HG02610 (cell line): ENCODE measurements at regions not wholly inside any gene's neighbourhood (a gene's known extent, or its start where the extent isn't known, plus 50 kb on each side); places are given as distances from the start of the nearest gene placed in this dataset.
"Not testable (repeated sequence)": the region's sequence is repeated elsewhere in the genome, so short reads cannot be mapped to it uniquely, and the experiment has no call there.

Source experiments
- ATAC-seq: cut with Tn5 transposase; IDR thresholded peaks from one replicate; pipeline ENCODE4 v1.9.1; 2021; ENCODE audit warnings: mild to moderate bottlenecking, moderate library complexity; ENCODE audit not compliant: unreplicated experiment

DNA sequence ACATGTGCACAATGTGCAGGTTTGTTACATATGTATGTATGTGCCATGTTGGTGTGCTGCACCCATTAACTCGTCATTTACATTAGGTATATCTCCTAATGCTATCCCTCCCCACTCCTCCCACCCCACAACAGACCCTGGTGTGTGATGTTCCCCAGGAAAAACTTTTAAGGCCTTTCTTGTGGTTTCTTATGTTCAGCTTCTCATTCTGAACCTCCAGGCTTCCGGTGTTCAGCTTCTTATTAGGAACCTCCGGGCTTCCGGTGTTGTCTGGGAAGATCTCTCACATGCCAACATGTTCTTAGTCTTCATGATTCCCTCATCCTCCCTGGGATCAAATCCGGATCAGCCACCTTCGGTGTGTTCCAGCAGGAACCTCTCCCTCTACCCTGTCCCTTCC is 338.8 kb upstream of the IRX2 start:
- ATAC-seq = not testable (repeated sequence)

DNA sequence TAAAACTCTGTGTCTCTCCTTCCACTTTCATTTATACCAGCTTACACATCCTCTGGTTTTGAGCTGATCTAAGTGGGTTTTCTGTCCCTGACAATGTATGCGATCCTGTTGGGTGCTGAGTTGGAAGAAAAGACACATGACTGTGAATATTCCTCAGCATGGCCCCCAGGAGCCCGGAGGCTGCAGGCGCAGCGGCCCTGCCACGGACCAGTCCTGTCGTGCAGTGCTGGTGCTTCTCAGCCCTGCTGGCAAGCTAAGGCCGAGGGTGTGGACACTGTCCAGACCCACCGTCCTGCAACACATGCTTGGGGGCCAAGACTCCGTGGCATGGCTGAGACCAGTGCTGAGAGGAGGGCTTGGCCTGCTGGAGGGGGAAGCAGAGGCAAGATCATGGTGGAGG is 328.9 kb upstream of the IRX2 start:
- no peak for ATAC-seq

DNA sequence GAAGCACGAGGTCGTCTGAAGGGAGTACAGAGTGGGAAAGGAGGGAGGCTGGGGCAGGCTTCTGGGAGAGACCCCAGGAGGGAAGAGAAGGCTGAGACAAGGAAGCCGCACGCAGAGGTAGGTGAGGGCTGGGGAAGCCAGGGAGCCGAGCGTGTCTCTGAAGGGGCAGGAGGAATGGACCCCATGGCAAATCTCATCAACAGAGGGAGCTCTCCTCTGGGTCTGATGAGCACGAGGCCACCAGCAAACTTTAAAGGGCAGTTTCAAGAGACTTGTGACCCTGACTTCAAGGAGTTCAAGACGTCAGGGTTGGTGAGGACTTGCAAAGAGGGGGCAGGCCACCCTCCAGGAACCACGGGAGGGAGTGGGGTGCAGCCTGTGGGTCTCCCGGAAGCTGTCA is 326.2 kb upstream of the IRX2 start:
- no peak for ATAC-seq

DNA sequence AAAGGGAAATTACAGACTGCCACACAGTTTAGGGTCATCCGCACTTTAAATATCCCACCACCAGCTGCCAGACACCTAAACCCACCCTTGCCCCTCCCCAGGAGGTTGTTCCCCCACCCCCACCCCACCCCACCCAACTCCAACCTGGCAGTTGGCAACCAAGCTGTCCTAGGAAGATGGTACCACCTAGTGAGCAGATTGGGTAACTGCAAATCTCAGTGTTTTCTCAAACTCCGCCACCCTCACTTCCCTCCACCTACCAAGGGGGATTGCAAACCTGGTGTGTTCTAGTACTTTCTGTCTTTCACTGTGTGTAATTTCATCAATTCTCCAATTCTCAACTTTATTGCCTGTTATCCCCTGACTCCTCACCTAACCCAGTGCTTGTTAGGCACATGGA is 323.8 kb upstream of the IRX2 start:
- ATAC-seq = no peak

DNA sequence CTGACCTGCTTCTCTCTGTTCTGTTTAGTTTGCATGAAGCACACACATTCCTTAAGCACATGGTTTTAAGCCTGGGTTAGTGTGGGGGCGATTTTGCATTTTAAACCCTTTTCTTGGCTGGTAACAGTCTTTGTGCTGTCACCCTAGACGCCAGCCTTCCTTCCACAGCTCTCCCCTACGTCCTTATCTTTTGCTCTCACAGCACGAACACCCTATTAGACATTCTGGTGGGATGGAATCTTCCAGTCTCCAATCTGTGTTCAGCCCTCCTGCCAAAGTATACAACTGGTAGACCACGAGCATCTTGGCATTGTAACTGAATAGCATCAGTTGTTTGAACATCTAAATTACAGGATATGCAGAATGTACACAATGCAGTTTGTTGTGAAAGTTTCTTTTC is 316.9 kb upstream of the IRX2 start:
- no peak for ATAC-seq

DNA sequence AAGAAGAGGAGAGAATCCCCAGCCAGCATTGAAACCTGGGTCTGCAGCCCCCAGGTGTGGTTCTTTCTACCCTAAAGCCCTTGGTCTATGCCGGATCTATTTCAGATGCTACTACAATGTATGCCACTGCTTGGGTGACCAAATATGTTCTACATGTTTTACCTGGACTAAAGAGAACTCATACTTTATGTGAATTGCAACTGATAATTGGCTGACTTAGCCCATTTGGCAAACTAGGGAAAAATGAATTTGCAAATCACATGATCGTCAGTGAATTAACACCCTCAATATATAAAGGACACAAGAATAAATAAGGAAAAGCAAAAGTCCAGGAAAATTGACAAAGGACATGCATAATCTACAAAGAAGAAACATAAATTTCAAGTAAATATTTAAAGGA is 308.8 kb upstream of the IRX2 start:
- no peak for ATAC-seq

DNA sequence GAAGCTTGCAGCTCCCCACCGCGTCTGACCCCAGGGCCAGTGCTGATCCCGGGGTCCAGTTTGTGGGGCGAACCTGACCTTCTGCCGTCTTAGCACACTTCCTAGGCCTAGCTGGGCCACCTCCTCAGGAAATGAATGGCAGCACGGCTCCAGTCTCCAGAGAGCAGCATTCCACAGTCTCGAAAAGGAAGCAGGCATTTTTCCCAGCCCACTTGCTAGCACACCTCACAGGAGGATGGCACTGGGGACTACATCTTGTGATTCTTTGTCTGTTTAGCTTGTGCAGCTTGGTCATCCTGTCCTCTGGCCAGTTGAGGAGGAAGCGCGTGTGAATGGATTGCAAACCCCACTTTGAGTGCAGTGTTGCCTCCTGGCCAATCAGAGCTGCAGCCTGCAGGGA is 308.0 kb upstream of the IRX2 start:
- no peak for ATAC-seq

DNA sequence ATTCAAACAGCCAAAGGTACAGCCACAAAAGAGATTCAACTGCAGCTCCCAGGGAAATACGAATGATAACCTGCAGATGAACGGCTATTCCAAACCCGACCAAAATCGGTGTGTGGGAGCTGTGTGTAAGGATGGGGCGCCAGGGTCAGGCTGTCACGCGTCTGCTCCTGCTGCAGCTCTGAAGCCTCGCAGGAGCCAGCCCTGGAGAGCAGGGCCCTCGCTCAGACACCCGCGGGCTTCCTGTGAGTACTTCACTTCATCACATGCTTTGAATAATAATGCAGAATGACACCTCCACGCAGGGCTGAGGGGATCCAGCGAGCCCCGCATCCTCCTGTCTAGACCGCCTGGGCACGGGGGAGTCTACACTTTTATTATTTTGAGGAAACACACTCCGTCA is 307.5 kb upstream of the IRX2 start:
- no peak for ATAC-seq

DNA sequence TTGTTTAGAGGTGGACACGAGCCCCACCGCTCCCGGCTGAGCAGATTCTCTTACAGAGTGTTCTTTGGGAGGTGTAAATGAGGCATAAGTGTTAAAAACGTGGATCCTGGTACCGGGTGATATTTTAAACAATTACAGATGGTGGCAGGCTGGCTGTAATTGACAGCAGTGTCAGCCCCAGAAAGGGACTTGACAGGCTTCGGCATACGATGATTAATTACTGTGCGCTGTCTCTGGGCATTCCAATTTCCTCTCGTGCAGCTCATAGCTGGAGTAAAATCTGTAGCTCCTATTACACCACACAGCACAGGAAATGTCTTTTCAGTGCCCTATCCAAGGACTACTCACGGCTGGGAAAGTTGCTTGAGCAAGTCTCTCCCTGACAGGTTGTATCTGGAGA is 305.4 kb upstream of the IRX2 start:
- ATAC-seq = no peak

DNA sequence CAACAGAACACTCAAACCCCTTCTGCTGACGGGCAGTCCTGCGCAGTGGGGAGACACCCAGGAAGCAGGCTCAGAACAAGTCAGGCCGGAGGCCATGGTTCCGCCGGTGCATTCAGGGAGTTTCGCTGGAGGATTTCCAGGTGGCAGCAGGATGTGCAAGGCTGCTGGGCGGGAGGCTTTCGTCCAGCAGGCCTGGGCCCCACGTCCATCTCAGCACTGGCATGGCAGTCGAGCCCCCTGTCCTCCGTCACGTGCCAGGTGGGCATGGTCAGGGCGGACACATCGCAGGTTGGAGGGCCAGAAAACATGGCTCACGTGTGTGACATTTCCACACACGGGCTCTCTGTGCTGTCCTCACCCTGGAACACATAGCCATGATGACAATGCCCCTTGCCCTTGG is 299.9 kb upstream of the IRX2 start:
- no peak for ATAC-seq

DNA sequence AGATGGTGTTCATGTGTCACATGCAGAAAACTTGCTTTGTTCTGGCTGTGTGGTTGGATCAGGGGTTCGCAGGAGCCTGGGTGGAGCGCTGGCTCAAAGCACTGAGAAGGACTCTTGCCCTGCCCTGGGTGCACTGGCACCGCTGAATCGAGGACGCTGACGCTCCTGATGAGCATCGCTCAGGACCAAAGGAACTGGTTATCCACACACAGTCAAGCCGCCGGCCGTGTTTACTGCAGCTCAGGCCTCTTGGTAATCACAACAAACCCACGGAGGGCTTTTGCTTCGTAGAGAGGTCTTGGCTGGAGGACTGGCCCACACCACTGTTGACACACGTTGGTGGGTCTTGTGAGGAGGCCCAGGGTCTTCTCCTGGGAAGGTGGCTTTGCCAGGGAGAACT is 299.4 kb upstream of the IRX2 start:
- ATAC-seq = no peak

DNA sequence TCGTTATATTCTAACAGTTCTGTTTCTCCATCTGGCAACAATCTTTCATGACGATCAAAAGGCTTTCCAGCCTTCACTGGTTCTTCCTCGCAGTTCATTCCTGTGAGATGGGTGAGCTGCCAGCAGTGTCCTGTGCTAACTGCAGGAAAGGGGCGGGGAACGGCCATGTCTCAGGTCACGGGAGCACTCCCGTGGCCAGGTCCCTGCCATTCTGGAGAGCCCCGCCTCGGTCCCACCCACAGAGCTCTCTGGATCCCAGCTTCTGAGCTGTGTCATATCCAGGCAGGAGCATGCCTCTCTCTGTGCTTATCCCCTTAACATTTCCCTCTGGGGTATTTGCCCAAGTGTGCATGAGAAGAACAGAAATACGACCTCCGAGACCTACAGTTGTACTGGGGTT is 297.8 kb upstream of the IRX2 start:
- no peak for ATAC-seq

DNA sequence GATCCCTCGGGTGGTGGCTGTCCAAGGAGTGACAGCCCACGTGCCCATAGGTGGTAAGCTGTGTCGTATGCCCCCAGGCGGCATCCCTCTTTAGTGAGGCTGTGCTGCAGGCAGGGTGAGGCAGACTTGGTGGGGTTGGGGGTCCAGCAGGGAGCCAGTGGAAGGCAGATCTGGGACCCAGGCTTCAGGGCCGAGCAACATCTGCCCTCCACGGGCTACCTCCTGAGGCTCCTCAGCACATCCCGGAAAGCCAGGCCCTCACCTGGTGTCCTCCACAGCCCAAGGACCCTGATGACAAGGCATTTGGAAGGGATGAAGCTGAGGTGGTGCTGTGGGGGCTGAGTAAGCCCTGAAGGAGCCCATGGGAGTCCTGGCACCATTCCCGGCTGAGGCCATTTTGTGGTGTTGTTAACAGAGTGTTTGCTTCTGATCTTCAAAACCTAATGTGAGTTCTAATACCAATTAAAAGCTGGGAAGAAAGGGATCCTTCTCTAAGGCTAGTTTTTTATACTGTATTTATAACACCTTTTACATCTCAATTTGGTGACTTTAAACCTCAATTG is 295.8 kb upstream of the IRX2 start:
- no peak for ATAC-seq

DNA sequence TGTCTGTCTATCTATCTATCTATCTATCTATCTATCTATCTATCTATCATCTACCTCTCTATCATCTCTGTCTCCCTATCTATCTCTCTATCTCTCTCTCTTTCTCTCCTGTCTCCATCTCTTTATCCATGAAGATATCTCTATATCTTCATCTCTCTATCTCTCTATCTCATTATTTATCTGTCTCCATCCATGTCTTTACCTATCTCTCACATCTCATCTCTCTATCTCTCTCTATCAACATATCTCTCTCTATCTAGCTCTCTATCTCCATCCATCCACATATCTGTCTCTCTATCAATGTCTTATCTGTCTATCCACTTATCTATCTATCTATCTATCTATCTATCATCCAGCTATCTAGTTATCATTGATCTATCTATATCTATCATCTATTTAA is 292.1 kb upstream of the IRX2 start:
- no peak for ATAC-seq

DNA sequence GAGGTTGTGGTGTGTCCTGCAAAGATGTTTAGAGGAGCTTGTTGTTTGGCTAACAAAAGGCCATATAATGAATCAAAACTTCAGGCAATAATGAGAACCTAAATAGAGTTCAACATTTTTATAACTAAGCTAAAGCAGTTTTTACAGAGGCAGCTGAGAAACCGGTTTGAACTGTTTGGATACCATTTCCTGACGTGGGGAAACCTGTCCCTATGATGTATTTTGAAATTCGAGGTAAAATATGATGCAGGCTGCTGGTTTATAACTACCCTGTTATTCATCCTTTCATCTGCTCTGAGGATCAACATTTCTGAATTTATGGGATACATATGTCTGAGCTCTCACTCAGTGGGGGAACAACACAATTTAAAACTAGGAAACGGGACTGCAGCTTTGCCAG is 289.5 kb upstream of the IRX2 start:
- ATAC-seq = no peak

DNA sequence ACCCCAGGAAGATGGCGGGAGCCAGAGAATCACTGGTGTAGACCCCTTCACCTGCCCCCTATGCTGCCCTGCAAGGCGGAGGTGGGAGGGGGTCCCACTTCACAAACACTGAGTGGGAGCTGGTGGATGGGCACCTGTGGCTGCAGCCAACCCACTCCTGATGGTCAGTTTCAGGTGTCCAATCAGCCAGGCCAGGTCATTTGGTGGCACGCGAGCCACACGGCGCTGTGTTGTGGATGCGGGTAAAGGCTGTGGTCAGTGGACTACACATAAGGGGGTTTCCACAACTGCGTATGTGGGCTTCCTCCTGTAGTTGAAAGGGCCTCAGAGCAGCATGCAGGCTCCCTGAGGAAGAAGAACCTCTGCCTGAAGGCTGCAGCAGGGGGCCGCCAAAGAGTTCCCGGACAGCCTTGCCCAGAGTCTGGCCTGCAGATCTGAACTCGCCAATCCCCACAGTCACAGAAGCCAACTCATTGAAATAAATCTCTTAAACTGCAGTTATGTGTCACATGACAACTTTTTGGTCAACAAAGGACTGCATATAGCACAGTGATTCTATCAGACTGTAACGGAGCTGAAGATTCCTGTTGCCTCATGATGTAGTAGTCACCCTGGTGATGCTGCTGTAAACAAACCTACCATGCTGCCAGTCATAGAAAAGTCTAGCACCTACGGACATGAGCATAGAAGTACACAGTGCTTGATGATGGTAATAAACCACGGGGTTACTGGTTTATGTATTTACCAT is 284.7 kb upstream of the IRX2 start:
- no peak for ATAC-seq

DNA sequence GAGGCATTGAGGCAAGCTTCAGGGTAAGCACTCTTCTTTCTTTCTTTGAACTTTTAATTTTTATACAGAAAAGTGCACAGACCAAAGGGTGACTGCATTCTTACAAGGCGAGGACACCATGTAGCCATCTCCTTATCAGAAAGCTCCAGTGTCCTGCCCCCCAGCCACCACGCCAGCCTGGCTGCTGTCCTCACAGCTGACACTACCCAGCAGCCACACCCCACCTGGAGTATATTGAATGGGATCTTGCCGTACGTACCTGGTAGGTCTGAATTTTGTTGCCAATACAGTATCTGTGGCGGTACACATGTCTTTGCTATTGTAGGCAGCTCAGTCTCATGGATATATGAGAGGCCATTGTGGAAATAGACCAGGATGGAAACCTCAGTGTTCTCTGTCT is 284.0 kb upstream of the IRX2 start:
- no peak for ATAC-seq

DNA sequence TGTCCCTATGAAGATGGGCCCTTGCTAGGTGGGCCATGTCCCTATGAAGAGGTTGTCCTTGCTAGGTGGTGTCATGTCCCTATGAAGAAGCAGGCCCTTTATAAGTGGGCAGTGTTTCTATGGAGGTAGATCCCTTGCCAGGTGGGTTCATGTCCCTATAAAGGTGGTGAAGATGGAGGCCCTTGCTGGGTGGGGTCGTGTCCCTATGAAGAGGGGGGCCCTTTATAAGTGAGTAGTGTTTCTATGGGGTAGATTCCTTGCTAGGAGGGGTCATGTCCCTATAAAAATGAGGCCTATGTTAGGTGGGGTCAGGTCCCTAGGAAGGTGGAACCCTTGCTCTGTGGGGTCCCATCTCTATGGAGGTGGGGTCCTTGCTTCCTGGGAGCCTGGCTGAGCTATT is 283.4 kb upstream of the IRX2 start:
- ATAC-seq = no peak

DNA sequence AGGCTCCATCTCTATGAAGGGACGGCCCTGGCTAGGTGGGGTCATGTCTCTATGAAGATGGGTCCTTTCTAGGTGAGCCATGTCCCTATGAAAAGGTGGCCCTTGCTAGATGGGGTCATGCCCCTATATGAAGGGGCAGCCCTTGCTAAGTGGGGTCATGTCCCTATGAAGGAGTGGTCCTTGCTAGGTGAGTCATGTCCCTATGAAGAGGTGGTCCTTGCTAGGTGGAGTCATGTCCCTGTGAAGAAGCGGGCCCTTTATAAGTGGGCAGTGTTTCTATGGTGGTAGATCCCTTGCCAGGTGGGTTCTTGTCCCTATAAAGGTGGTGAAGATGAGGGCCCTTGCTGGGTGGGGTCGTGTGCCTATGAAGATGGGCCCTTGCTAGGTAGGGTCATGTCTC is 283.0 kb upstream of the IRX2 start:
- no peak for ATAC-seq

DNA sequence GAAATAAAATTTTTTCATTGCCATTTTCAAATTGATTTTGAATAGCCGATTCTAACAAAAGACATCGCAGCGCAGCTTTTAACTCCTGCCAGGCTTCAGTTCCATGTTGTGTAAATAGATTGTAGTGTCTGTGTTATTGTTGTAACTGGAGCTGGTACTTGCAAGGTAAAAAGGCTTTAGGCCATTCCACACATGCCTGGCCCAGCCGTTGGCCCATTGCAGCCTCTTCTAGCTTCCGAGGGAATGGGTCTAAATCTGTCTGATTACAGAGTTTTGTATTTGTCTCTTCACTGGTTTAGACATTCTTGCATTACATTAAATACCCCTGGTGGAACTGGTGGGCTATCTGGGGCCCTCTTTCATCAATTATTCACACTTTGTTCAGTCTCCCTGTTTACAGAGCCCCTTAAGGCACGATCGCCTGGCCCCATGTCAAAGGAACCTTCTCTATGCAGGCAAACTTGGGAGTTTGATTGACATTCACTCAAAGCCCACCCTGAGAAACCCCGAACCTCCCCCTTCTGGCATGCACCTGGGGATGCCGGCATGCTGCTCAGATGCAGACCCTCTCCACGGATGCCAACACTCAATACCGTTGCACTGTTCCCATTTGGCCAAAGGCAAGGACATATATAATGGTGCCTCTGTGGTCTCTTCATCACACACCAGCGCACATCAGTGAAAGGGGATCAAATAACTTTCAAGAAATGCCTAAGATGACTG is 281.7 kb upstream of the IRX2 start:
- no peak for ATAC-seq

DNA sequence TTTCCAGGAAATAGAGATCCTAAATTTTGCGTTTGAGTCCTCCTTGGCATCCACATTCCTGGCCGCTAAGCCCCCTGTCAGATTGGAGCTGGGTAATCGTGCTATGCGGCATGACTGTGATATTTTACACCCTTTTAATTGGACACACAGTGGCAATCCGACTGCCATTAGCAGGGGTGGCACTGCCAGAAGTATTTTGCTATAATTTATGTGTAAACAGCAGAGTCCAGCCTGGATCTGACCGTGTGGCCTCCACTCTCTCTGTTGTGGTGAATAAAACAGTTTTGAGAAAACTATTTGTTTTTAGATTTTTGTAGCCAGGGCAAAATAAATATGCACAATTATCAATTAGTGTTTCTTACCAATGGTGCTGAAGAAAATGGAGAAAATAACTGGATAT is 281.0 kb upstream of the IRX2 start:
- no peak for ATAC-seq

DNA sequence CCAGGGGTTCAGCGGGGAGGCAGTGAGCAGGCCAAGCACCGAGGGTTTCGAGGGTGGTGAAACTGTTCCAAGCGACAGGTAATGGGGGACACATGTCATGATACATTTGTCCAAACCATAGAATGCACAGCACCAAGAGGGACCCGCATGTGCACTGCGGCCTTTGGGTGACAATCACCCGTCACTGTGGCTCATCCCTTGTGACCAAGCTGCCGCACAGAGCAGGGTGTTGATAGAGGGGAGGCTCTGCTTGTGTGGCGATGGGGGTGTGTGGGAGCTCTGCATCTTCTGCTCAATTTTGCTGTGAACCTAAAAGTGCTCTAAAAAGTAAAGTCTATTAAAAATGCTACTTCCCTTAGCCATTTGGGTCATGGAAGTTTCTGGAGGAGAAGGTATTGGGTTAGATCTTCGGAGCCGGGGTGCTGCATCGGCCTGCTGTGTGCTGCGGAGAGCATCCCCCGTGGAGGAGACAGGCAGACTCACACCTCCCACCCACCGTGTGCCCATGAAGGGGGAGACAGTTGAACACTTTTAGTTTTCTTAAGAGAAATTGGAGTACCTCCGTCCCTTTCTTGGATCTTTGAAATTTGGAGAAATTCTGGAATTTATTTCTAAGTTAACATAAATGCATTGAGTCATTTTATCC is 280.4 kb upstream of the IRX2 start:
- ATAC-seq = no peak
